ENCODE measurements at regions not wholly inside any gene's neighbourhood (a gene's known extent, or its start where the extent isn't known, plus 50 kb on each side); places are given as distances from the start of the nearest gene placed in this dataset.
A peak's percentile ranks its signal among the peaks of the same experiment; 100 is the strongest.
"Not testable (repeated sequence)": the region's sequence is repeated elsewhere in the genome, so short reads cannot be mapped to it uniquely, and the experiment has no call there.

DNA sequence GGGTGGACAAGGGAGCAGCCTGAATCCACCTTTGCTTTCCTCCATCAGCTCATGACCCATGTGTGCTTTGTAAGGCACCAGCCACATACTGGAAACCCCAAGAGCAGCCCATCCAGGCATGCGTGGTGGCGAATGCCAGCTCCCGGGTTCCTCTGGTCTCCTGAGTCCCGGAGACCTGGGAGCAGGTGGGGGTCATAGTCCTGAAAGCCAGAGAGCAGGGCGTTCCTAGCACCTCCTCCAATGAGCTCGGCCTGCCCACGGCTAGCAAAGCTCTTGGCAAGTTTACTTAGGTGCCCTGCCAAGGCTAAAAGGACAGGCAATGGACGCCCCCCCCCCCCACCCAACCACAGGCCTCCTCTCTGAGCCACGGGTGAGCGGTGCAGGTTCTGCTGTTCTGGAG lies 3960.2 kb upstream of the TPTE start:
- H3K4me1 ChIP-seq, H3K36me3 ChIP-seq: not testable (repeated sequence)

DNA sequence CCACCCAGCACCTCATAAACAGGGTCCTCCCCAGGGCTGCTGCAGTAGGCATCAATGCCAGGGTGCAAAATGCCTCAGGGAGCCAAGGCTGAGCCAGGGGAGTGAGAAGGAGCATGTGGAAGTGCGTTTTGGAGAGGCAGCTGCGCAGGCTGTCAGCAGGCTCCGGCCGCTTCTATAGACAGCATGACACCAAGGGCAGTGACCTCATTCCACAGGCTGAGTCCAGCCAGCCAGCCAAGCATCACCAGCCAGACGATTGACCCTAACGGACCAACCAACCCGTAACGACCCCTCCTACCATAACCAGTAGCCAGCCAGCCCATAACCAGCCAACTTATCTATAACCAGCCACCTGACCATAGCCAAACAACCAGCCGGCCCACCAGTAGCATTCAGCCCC lies 3959.8 kb upstream of the TPTE start:
- not testable (repeated sequence) for H4K20me1 ChIP-seq, H3K4me2 ChIP-seq, H3K36me3 ChIP-seq, H3K27me3 ChIP-seq, H3K4me1 ChIP-seq, H3K4me3 ChIP-seq, H3K9me3 ChIP-seq, H3K9ac ChIP-seq, H3K27ac ChIP-seq

More for the DNA sequence above, 3960.2 kb upstream of the TPTE start:
- not testable (repeated sequence) for H3K27me3 ChIP-seq, H3K27ac ChIP-seq, H3K4me2 ChIP-seq, H4K20me1 ChIP-seq, H3K9me3 ChIP-seq, H3K9ac ChIP-seq, H3K4me3 ChIP-seq

DNA sequence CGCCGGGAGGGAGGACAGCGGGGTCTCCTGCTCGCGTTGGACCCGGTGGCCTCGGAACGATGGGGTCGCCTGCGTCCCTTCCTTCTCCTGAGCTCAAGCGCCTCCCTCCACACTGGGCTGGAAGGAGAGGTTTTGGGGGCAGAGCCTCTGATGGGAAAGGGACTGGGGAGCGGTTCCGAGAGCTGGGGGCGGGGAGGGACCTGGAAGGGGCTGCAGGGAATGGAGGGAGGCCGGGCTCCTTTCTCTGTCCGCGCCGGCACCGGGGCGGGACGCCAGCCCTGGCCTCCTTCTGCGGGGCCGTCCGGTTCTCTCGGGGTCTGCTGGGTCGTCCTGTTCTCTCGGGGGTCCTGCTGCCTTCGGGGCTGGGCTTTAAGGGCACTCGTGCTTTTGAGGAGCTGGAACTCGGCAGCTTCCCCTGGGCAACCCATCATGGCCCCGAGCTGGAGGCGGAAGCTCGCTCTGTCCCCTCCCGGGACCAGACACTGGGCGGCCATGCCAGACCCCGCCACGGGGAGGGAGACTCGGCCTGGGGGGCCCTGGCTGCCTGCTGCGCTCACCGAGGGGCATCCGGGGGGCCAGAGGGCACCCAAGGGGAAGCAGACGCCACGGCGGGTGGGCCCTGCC lies 3956.7 kb upstream of the TPTE start:
- not testable (repeated sequence) for H3K27me3 ChIP-seq, H3K9me3 ChIP-seq, H3K4me3 ChIP-seq, H3K36me3 ChIP-seq, H3K9ac ChIP-seq, H4K20me1 ChIP-seq, H3K4me2 ChIP-seq, H3K27ac ChIP-seq, H3K4me1 ChIP-seq

DNA sequence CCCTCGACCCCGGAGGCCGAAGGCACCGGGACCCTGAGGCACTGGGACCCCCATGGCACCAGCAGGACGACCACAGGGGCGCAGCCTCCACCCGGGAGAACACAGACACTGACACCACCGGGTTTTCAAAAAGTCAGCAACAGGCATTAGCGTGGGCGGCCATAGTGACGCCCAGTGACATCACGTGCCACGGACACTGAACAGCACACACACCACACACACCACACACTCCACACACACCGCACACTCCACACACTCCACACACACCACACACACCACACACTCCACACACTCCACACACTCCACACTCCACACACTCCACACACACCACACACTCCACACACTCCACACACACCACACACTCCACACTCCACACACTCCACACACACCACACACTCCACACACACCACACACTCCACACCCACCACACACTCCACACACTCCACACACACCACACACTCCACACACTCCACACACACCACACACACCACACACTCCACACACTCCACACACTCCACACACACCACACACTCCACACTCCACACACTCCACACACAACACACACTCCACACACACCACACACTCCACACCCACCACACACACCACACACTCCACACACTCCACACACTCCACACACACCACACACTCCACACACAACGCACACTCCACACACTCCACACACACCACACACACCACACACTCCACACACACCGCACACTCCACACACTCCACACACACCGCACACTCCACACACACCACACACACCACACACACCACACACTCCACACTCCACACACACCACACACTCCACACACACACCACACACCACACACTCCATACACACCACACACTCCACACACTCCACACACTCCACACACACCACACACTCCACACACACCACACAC lies 3955.9 kb upstream of the TPTE start:
- H3K4me2 ChIP-seq = peak overlapping the region; percentile 17; the same call in 1 of the 2 replicates
- not testable (repeated sequence) for H3K36me3 ChIP-seq, H3K9me3 ChIP-seq, H3K9ac ChIP-seq, H3K27ac ChIP-seq, H4K20me1 ChIP-seq, H3K4me1 ChIP-seq, H3K4me3 ChIP-seq, H3K27me3 ChIP-seq

DNA sequence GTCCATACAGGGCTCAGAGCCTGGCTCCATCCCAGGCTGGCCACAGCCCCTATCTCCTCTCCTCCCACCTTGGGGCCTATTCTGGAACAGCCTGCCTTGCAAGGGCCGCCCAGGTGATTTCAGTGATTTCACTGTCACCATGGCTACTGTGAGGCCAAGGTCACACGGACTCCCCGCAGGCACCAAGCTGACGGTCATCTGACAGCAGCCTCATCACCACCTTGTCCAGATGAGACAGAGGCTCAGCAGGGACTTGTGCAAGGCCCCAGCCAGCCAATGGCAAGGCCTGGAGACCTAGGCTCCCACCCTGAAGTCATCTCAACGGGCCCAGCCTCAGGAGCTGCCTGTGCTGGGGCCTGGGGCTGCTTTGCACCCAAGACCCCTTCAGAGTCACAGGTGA lies 3953.8 kb upstream of the TPTE start:
- not testable (repeated sequence) for H4K20me1 ChIP-seq, H3K9me3 ChIP-seq, H3K4me1 ChIP-seq, H3K9ac ChIP-seq, H3K27me3 ChIP-seq, H3K4me3 ChIP-seq, H3K36me3 ChIP-seq, H3K4me2 ChIP-seq, H3K27ac ChIP-seq

DNA sequence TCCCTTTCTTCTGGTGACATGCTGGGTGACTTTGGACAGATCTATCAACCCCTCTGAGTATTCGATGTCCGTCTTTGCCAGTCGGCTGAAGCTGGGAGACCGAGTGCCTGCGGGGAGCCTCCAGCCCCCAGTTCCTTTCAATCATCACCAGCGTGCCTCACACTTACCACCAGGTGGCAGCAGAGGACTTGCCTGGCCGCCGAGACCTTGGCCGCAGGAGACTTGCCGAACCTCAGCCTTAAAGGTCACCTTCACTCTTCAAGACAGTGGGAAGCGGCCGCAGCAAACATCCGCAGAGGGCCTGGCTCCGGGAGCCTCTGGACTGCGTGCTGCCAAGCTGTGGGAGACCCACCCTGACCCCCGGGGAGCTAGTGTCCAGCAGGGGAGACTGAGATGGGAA lies 3952.2 kb upstream of the TPTE start:
- not testable (repeated sequence) for H4K20me1 ChIP-seq, H3K4me3 ChIP-seq, H3K27me3 ChIP-seq, H3K27ac ChIP-seq, H3K9ac ChIP-seq, H3K4me2 ChIP-seq, H3K4me1 ChIP-seq, H3K36me3 ChIP-seq, H3K9me3 ChIP-seq

DNA sequence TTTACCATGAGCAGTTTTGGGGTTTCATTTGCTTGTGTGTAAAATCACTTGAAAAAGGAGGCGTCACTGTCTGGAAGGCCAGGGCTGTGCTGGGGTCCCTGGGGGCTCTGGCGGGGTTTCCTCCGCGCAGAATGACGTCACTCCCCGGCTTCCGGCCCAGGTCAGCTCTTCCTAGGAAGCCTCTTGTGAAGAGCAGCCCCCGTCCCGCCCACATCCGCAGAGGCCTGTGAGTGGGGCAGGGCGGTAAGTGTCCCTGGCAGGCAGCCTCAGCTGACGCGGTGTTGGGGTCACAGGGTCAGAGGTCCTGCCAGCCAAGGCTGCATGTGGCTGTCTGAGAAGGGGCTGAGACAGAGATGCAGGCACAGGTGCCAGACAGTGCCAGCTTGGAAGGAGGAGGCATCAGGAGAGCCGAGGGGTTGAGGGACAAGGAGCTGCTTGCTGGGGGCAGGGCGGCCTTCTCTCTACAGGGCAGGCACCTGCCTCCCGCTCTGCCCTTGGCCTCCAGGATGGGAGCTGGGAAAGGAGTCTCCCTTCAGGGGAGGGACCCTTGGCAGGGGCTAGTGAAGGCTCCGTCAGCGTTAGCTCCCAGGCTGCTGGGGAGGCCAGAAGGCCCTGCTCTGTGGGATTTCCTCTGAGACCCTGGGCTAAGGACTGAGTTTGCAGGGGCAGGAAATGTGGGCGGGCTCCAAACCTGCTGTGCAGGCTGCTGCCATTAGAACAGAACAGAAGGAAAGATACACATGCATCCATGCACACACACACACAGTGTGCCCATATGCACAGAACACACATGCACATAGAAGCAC lies 3951.6 kb upstream of the TPTE start:
- H3K4me3 ChIP-seq, H4K20me1 ChIP-seq, H3K27ac ChIP-seq, H3K9me3 ChIP-seq, H3K4me1 ChIP-seq, H3K4me2 ChIP-seq, H3K9ac ChIP-seq, H3K36me3 ChIP-seq, H3K27me3 ChIP-seq: not testable (repeated sequence)

DNA sequence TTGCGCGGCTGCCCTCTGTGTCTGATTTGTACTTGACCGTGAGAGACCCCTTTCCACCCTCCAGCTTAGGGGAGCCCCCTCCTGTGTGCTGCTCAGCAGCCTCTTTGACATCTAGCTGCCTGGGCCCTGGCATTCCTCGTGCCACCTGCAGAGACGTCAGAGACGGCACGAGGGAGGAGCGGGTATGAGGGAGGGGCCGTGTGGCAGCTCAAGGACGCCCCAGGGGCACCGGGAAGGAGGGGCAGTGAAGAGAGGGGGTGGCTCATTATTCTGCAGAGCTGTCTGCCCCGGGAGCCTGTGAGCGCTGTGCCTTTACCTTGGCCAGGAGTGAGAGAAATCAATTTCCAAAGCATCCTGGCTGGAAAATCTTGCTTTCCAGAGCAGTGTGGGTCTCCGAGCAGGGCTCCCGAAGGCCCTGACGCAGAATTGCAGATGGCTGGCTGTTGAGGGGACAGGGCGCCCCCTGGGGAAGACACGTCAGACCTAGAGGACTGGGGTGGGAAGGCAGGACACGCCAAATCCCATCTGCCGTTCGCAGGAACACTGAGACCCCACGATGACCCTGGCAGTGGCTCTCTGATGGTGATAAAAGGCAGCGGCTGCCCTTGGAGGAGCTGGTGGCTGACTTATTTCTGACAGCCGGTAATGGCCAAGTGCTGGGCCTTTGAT lies 3950.5 kb upstream of the TPTE start:
- not testable (repeated sequence) for H3K27ac ChIP-seq, H3K9ac ChIP-seq, H3K9me3 ChIP-seq, H3K4me1 ChIP-seq, H3K36me3 ChIP-seq, H3K27me3 ChIP-seq, H4K20me1 ChIP-seq, H3K4me3 ChIP-seq, H3K4me2 ChIP-seq

DNA sequence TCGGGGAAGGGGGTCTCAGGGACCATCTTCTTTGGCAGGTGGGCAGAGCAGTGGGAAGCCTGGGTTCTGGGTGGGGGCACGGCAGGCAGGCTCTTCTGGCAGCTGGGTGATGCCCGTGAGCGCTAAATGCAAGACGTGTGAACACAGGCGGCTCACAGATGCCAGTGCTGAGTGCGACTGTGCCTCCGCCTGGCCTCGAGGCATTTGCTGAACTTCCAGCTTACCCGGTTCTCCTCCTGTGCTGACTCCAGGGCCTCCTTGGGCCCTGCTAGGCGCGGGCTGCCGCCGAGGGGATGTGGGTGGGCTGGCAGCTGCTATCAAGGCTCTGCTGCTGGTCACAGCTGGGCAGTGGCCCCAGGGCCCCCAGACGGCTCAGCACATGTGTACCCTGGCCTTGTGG lies 3947.8 kb upstream of the TPTE start:
- not testable (repeated sequence) for H3K4me1 ChIP-seq, H4K20me1 ChIP-seq, H3K9me3 ChIP-seq, H3K4me2 ChIP-seq, H3K4me3 ChIP-seq, H3K27me3 ChIP-seq, H3K36me3 ChIP-seq, H3K9ac ChIP-seq, H3K27ac ChIP-seq

DNA sequence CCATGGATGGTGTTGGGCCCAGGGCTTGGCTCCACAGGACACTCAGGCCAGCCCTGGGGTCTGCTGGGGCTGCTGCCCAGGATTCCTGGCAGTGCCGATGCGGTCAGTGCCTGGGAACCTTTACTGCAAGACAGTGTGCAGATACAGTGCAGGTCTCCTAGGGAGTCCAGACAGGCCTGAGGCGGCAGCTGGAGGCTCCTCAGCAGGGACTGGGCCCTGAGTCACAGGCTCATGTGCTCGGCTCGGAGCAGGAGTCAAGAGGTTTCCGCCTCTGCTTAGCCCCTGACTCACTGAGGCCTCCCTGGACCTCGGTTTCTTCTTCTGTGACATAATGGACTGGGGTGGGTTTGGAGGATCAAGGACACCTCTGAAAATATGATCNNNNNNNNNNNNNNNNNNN lies 3941.6 kb upstream of the TPTE start:
- H3K4me2 ChIP-seq, H3K9ac ChIP-seq, H3K9me3 ChIP-seq, H3K27ac ChIP-seq, H4K20me1 ChIP-seq, H3K4me3 ChIP-seq, H3K36me3 ChIP-seq, H3K4me1 ChIP-seq, H3K27me3 ChIP-seq: not testable (repeated sequence)
